CD14-positive monocyte (primary cell): ENCODE measurements at regions not wholly inside any gene's neighbourhood (a gene's known extent, or its start where the extent isn't known, plus 50 kb on each side); places are given as distances from the start of the nearest gene placed in this dataset.

Experiments used
- DNase-seq, 3 donors: peaks; one replicate each; pipeline ENCODE4 v3.0.0-alpha.2; 2011 to 2022
- H2AFZ ChIP-seq: 2 replicates; pipeline ENCODE4 v1.6.0; 2012; ENCODE audit warnings: mild to moderate bottlenecking, low read depth, low read length, inconsistent platforms; ENCODE audit not compliant: insufficient read depth, poor library complexity, severe bottlenecking
- H3K27ac ChIP-seq, 2 donors: 1 replicate in 1 of 2; 2 replicates in 1 of 2; pipeline ENCODE4 v1.5.1; 2012 to 2013; ENCODE audit warnings: low read length in 2 of 2, control low read depth in 1 of 2, inconsistent platforms in 1 of 2, low read depth in 1 of 2, mild to moderate bottlenecking in 1 of 2
- H3K27me3 ChIP-seq, 2 donors: one replicate each; pipeline versions ENCODE4 v1.6.0 to v1.6.1; 2011 to 2013; ENCODE audit warnings: low read length in 2 of 2; ENCODE audit not compliant: control insufficient read depth in 2 of 2, insufficient read depth in 2 of 2
- H3K36me3 ChIP-seq, 2 donors: replicated peaks in 1 of 2; 1 replicate in 1 of 2; 2 replicates in 1 of 2; pipeline versions ENCODE4 v1.5.1 to v1.6.1; 2012 to 2013; ENCODE audit warnings: low read length in 2 of 2, control low read depth in 1 of 2, inconsistent platforms in 1 of 2, mild to moderate bottlenecking in 1 of 2; ENCODE audit not compliant: insufficient read depth in 2 of 2, control insufficient read depth in 1 of 2
- H3K4me1 ChIP-seq, 2 donors: 1 replicate in 1 of 2; 2 replicates in 1 of 2; pipeline versions ENCODE4 v1.5.1 to v1.6.1; 2012 to 2013; ENCODE audit warnings: low read length in 2 of 2, control low read depth in 1 of 2, inconsistent platforms in 1 of 2, mild to moderate bottlenecking in 1 of 2, moderate library complexity in 1 of 2; ENCODE audit not compliant: insufficient read depth in 2 of 2, control insufficient read depth in 1 of 2
- H3K4me2 ChIP-seq: replicated peaks from 2 replicates; pipeline ENCODE3; 2012; ENCODE audit warnings: low read length, moderate library complexity, mild to moderate bottlenecking; ENCODE audit not compliant: poor library complexity, severe bottlenecking; ENCODE audit errors: extremely low read depth
- H3K4me3 ChIP-seq, 3 experiments: fragments of 200-600 bp in 1 of 3; sonication (generic) in 1 of 3; replicated peaks in 1 of 3; 1 replicate in 2 of 3; 2 replicates in 1 of 3; pipeline ENCODE4 v1.5.1; 2011 to 2013; ENCODE audit warnings: low read length in 3 of 3, mild to moderate bottlenecking in 3 of 3, control low read depth in 2 of 3, low read depth in 2 of 3, inconsistent platforms in 1 of 3, moderate library complexity in 1 of 3
- H3K79me2 ChIP-seq: 2 replicates; pipeline ENCODE4 v1.6.0; 2012; ENCODE audit warnings: mild to moderate bottlenecking, control low read depth, inconsistent platforms, low read length, moderate library complexity; ENCODE audit not compliant: insufficient read depth
- H3K9ac ChIP-seq: 2 replicates; pipeline ENCODE4 v1.6.0; 2017; ENCODE audit warnings: low read length, mild to moderate bottlenecking; ENCODE audit not compliant: insufficient read depth, poor library complexity, severe bottlenecking
- H3K9me3 ChIP-seq, 2 donors: replicated peaks in 1 of 2; 1 replicate in 1 of 2; 2 replicates in 1 of 2; pipeline versions ENCODE4 v1.5.1 to v1.6.1; 2012 to 2013; ENCODE audit warnings: low read length in 2 of 2, control low read depth in 1 of 2; ENCODE audit not compliant: control insufficient read depth in 1 of 2, insufficient read depth in 1 of 2
- H4K20me1 ChIP-seq: 2 replicates; pipeline ENCODE4 v1.6.0; 2012; ENCODE audit warnings: mild to moderate bottlenecking, low read length, control low read depth, moderate library complexity; ENCODE audit not compliant: insufficient read depth
- H3K27ac Mint-ChIP-seq, 7 donors: one replicate each; pipeline ENCODE4 v1.8.0; 2020; ENCODE audit warnings: mild to moderate bottlenecking in 7 of 7, mixed read lengths in 7 of 7, moderate library complexity in 6 of 7, inconsistent platforms in 2 of 7
- H3K27me3 Mint-ChIP-seq, 3 donors: one replicate each; pipeline ENCODE4 v1.8.0; 2021 to 2022; ENCODE audit warnings: low read depth in 3 of 3, mild to moderate bottlenecking in 3 of 3, mixed read lengths in 3 of 3, moderate library complexity in 3 of 3, inconsistent platforms in 1 of 3
- H3K36me3 Mint-ChIP-seq, 2 donors: one replicate each; pipeline ENCODE4 v1.8.0; 2020; ENCODE audit warnings: mixed read lengths in 2 of 2, inconsistent platforms in 1 of 2, mild to moderate bottlenecking in 1 of 2
- H3K4me1 Mint-ChIP-seq: one replicate; pipeline ENCODE4 v1.8.0; 2020; ENCODE audit warnings: mild to moderate bottlenecking, mixed read lengths
- H3K4me3 Mint-ChIP-seq, 2 donors: one replicate each; pipeline ENCODE4 v1.8.0; 2020; ENCODE audit warnings: mild to moderate bottlenecking in 2 of 2, mixed read lengths in 2 of 2, moderate library complexity in 1 of 2
- H3K9me3 Mint-ChIP-seq, 7 donors: one replicate each; pipeline ENCODE4 v1.8.0; 2020 to 2022; ENCODE audit warnings: mixed read lengths in 7 of 7, mild to moderate bottlenecking in 6 of 7, moderate library complexity in 6 of 7, inconsistent platforms in 2 of 7
- whole genome bisulfite sequencing: methylation state at CpG from one replicate; pipeline ENCODE4 v1.1.5; 2013; ENCODE audit warnings: missing lambda C conversion rate; ENCODE audit not compliant: insufficient coverage; 5-methylcytosine and 5-hydroxymethylcytosine counted together
- intact Hi-C, 2 donors: fragments of 100-400 bp; cut with micrococcal nuclease; formaldehyde crosslinking; loops; one replicate each; pipeline versions ENCODE4 v1.15.0 to v1.15.1; 2023
- TF ChIP-seq, protein P1 (sequence below): fragments of 200-600 bp; IDR thresholded peaks from one replicate; pipeline ENCODE4 v1.8.0; 2022; ENCODE audit warnings: antibody characterized with exemption, mild to moderate bottlenecking

DNA sequence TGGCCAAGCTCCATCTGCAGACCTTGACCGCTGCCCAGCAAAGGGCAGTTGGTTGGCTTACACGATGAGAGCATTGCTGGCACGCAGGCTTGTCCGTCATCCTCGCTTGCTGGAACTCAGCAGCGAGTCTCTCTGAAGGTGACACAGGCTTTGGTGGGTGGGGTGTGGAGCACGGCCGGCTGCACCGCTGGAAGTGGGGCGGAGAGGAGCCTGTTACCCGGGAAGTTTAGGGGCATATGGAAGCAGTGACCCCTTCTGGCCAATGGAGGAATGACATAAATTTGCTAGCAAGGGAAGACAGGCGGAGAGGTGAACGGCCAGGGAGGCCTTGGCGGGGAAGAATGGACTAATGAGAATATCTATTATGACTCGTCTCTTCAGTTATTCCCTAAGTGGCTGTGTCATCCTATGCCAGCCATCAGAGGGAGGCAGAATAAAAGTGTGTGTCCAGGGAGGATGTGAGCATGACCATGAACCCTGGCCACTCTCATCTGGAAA, 65.9 kb upstream of the SDK2 start:
- TF ChIP-seq, protein P1, sequence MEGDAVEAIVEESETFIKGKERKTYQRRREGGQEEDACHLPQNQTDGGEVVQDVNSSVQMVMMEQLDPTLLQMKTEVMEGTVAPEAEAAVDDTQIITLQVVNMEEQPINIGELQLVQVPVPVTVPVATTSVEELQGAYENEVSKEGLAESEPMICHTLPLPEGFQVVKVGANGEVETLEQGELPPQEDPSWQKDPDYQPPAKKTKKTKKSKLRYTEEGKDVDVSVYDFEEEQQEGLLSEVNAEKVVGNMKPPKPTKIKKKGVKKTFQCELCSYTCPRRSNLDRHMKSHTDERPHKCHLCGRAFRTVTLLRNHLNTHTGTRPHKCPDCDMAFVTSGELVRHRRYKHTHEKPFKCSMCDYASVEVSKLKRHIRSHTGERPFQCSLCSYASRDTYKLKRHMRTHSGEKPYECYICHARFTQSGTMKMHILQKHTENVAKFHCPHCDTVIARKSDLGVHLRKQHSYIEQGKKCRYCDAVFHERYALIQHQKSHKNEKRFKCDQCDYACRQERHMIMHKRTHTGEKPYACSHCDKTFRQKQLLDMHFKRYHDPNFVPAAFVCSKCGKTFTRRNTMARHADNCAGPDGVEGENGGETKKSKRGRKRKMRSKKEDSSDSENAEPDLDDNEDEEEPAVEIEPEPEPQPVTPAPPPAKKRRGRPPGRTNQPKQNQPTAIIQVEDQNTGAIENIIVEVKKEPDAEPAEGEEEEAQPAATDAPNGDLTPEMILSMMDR = peak; percentile 91
- WGBS = 22% methylated on average over 15 of the region's 15 CpGs
- H3K27ac Mint-ChIP-seq = no peak overlapping the region

DNA sequence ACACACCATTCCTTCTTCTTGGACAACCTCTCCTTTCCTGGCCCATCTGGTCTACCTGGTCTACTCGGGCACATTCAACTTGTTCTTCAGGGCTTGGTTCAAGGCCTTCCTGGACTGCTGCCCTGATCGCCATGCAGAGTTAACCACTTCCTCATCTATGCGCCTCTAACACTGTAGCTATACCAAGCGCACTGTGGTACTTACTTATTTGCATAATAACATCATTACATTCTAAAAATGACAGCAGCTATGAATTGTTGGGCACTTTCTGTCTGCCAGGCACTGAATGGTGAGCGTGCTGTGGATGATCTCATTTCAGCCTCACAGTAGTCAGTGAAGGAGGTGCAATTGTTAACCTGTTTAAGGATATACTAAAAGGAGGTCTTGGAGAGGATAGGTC, 66.9 kb upstream of the SDK2 start:
- no peaks in the 10 kb centered on the region for H3K36me3 Mint-ChIP-seq
- H3K27me3 ChIP-seq = peaks cover 0 to 2% of the 10 kb centered on the region in 2 donors
- no peaks in the 10 kb centered on the region for H3K79me2 ChIP-seq
- no peak overlapping the region for H3K9ac ChIP-seq
- WGBS = 0% methylated on average over 2 of the region's 5 CpGs
- no peaks in the 10 kb centered on the region for H4K20me1 ChIP-seq
- H3K4me1 ChIP-seq = peaks cover 17 to 19% of the 10 kb centered on the region in 2 donors
- H3K27ac ChIP-seq = no peak overlapping the region
- no peak overlapping the region for H3K4me3 Mint-ChIP-seq
- H3K9me3 Mint-ChIP-seq = peaks cover 0 to 6% (median 0%) of the 10 kb centered on the region in 7 donors
- peaks cover 22% of the 10 kb centered on the region for H3K4me1 Mint-ChIP-seq
- H3K4me3 ChIP-seq = no peak overlapping the region
- TF ChIP-seq, protein P1 = no peak
- no peak overlapping the region for H3K27ac Mint-ChIP-seq
- no peaks in the 10 kb centered on the region for H3K36me3 ChIP-seq
- H3K27me3 Mint-ChIP-seq = peaks cover 4 to 18% (median 9%) of the 10 kb centered on the region in 3 donors
- no peak overlapping the region for H3K4me2 ChIP-seq
- peak overlapping the region; percentile 36 for H2AFZ ChIP-seq
- intact Hi-C loops = loop anchor here (5.0 kb wide), 2 partner anchors 69 to 284 kb away; partner anchors contain the start of gene SDK2 (in 2 of the 2)
- DNase-seq = peak in 1 of 3 donors; percentile 46
- H3K9me3 ChIP-seq = peaks cover 0 to 4% of the 10 kb centered on the region in 2 donors

More for the DNA sequence above, 65.9 kb upstream of the SDK2 start:
- Histone ChIP-seq H4K20me1 (no peaks in the 10 kb centered on the region), H3K9me3 (peaks cover 0 to 4% of the 10 kb centered on the region in 2 donors), H3K4me1 (peaks cover 17 to 19% of the 10 kb centered on the region in 2 donors), H3K36me3 (no peaks in the 10 kb centered on the region), H2AFZ (no peak overlapping the region), H3K27ac (no peak overlapping the region), H3K4me3 (no peak overlapping the region), H3K27me3 (peaks cover 0 to 2% of the 10 kb centered on the region in 2 donors), H3K79me2 (no peaks in the 10 kb centered on the region), H3K4me2 (peak overlapping the region; percentile 29), H3K9ac (no peak overlapping the region)
- DNase-seq = peak; percentile 49 to 66 (median 66)
- Mint-ChIP-seq H3K27me3 (peaks cover 0 to 18% (median 6%) of the 10 kb centered on the region in 3 donors), H3K4me1 (peaks cover 18% of the 10 kb centered on the region), H3K4me3 (peak overlapping the region in 1 of 2 donors; percentile 61), H3K36me3 (no peaks in the 10 kb centered on the region), H3K9me3 (peaks cover 0 to 6% (median 0%) of the 10 kb centered on the region in 7 donors)
- intact Hi-C loops = loop anchor here (5.0 kb wide), 2 partner anchors 68 to 283 kb away; partner anchors contain the start of gene SDK2 (in 2 of the 2)
